ENCODE measurements at regions not wholly inside any gene's neighbourhood (a gene's known extent, or its start where the extent isn't known, plus 50 kb on each side); places are given as distances from the start of the nearest gene placed in this dataset.

DNA sequence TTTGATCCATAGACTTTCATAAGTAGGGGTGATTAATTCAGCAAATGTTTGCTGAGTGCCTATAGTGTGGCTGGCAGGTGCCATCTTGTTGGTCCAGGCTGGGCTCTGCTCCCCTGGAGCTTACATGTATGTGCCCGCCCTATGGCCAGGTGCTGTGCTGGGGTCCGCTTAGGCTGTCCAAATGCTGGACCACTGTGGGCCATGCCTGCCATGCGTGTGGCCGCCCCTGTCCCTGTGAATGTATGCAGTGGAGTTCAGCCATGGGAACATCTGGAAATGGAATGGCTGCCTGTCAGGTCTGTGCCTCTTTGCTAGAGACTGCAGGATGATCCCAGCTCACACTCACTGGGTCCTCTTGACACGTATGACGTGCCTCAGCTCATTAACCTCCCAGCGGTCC, 594.6 kb downstream of the TBC1D22A start:
- Histone ChIP-seq H3F3A (replicated peaks; ENCODE audit: low read depth) (no peaks in the 10 kb centered on the region), H2AFZ (no peak overlapping the region), H4K20me1 (replicated peaks; ENCODE audit: insufficient read depth) (no peaks in the 10 kb centered on the region), H3K4me1 (ENCODE audit: insufficient read depth) (no peaks in the 10 kb centered on the region), H3K27me3 (ENCODE audit: insufficient read depth) (no peaks in the 10 kb centered on the region), H3K4me3 (no peak overlapping the region), H3K9me2 (ENCODE audit: insufficient read depth) (no peaks in the 10 kb centered on the region), H3K36me3 (ENCODE audit: insufficient read depth) (no peaks in the 10 kb centered on the region; the same call in 1 of the 2 replicates), H3K27ac (ENCODE audit: low read depth) (no peak overlapping the region), H3K79me2 (replicated peaks; ENCODE audit: insufficient read depth) (no peaks in the 10 kb centered on the region), H3K4me2 (no peak overlapping the region)
- no peak for TF ChIP-seq STAT1 (IDR thresholded peaks at IDR 0.05; ENCODE audit: unreplicated experiment)
- TF ChIP-seq ZNF331 (CRISPR knock-in tag; IDR thresholded peaks at IDR 0.05; ENCODE audit: low read depth): no peak
- no peak for TF ChIP-seq EZH2 (IDR thresholded peaks at IDR 0.05; ENCODE audit: low read depth, unreplicated experiment)
- TF ChIP-seq, protein P1, sequence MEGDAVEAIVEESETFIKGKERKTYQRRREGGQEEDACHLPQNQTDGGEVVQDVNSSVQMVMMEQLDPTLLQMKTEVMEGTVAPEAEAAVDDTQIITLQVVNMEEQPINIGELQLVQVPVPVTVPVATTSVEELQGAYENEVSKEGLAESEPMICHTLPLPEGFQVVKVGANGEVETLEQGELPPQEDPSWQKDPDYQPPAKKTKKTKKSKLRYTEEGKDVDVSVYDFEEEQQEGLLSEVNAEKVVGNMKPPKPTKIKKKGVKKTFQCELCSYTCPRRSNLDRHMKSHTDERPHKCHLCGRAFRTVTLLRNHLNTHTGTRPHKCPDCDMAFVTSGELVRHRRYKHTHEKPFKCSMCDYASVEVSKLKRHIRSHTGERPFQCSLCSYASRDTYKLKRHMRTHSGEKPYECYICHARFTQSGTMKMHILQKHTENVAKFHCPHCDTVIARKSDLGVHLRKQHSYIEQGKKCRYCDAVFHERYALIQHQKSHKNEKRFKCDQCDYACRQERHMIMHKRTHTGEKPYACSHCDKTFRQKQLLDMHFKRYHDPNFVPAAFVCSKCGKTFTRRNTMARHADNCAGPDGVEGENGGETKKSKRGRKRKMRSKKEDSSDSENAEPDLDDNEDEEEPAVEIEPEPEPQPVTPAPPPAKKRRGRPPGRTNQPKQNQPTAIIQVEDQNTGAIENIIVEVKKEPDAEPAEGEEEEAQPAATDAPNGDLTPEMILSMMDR (conservative IDR thresholded peaks at IDR 0.05; ENCODE audit: low read depth in 2 of 2): no peak
- no peak for TF ChIP-seq POLR2AphosphoS5 (IDR thresholded peaks at IDR 0.05; ENCODE audit: low read depth)
- no peak for TF ChIP-seq JUNB (IDR thresholded peaks at IDR 0.05; ENCODE audit: unreplicated experiment)
- TF ChIP-seq CREB1 (CRISPR knock-in tag; IDR thresholded peaks at IDR 0.05; ENCODE audit: low read depth): no peak
- TF ChIP-seq NANOG (IDR thresholded peaks at IDR 0.05; ENCODE audit: borderline replicate concordance): no peak
- no peak for TF ChIP-seq ZNF114 (CRISPR knock-in tag; IDR thresholded peaks at IDR 0.05)
- TF ChIP-seq, protein P2, sequence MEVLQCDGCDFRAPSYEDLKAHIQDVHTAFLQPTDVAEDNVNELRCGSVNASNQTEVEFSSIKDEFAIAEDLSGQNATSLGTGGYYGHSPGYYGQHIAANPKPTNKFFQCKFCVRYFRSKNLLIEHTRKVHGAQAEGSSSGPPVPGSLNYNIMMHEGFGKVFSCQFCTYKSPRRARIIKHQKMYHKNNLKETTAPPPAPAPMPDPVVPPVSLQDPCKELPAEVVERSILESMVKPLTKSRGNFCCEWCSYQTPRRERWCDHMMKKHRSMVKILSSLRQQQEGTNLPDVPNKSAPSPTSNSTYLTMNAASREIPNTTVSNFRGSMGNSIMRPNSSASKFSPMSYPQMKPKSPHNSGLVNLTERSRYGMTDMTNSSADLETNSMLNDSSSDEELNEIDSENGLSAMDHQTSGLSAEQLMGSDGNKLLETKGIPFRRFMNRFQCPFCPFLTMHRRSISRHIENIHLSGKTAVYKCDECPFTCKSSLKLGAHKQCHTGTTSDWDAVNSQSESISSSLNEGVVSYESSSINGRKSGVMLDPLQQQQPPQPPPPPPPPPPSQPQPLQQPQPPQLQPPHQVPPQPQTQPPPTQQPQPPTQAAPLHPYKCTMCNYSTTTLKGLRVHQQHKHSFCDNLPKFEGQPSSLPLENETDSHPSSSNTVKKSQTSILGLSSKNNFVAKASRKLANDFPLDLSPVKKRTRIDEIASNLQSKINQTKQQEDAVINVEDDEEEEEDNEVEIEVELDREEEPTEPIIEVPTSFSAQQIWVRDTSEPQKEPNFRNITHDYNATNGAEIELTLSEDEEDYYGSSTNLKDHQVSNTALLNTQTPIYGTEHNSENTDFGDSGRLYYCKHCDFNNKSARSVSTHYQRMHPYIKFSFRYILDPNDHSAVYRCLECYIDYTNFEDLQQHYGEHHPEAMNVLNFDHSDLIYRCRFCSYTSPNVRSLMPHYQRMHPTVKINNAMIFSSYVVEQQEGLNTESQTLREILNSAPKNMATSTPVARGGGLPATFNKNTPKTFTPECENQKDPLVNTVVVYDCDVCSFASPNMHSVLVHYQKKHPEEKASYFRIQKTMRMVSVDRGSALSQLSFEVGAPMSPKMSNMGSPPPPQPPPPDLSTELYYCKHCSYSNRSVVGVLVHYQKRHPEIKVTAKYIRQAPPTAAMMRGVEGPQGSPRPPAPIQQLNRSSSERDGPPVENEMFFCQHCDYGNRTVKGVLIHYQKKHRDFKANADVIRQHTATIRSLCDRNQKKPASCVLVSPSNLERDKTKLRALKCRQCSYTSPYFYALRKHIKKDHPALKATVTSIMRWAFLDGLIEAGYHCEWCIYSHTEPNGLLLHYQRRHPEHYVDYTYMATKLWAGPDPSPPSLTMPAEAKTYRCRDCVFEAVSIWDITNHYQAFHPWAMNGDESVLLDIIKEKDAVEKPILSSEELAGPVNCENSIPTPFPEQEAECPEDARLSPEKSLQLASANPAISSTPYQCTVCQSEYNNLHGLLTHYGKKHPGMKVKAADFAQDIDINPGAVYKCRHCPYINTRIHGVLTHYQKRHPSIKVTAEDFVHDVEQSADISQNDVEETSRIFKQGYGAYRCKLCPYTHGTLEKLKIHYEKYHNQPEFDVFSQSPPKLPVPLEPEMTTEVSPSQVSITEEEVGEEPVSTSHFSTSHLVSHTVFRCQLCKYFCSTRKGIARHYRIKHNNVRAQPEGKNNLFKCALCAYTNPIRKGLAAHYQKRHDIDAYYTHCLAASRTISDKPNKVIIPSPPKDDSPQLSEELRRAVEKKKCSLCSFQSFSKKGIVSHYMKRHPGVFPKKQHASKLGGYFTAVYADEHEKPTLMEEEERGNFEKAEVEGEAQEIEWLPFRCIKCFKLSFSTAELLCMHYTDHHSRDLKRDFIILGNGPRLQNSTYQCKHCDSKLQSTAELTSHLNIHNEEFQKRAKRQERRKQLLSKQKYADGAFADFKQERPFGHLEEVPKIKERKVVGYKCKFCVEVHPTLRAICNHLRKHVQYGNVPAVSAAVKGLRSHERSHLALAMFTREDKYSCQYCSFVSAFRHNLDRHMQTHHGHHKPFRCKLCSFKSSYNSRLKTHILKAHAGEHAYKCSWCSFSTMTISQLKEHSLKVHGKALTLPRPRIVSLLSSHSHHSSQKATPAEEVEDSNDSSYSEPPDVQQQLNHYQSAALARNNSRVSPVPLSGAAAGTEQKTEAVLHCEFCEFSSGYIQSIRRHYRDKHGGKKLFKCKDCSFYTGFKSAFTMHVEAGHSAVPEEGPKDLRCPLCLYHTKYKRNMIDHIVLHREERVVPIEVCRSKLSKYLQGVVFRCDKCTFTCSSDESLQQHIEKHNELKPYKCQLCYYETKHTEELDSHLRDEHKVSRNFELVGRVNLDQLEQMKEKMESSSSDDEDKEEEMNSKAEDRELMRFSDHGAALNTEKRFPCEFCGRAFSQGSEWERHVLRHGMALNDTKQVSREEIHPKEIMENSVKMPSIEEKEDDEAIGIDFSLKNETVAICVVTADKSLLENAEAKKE (CRISPR knock-in tag; IDR thresholded peaks at IDR 0.05): no peak
- TF ChIP-seq, protein P3, sequence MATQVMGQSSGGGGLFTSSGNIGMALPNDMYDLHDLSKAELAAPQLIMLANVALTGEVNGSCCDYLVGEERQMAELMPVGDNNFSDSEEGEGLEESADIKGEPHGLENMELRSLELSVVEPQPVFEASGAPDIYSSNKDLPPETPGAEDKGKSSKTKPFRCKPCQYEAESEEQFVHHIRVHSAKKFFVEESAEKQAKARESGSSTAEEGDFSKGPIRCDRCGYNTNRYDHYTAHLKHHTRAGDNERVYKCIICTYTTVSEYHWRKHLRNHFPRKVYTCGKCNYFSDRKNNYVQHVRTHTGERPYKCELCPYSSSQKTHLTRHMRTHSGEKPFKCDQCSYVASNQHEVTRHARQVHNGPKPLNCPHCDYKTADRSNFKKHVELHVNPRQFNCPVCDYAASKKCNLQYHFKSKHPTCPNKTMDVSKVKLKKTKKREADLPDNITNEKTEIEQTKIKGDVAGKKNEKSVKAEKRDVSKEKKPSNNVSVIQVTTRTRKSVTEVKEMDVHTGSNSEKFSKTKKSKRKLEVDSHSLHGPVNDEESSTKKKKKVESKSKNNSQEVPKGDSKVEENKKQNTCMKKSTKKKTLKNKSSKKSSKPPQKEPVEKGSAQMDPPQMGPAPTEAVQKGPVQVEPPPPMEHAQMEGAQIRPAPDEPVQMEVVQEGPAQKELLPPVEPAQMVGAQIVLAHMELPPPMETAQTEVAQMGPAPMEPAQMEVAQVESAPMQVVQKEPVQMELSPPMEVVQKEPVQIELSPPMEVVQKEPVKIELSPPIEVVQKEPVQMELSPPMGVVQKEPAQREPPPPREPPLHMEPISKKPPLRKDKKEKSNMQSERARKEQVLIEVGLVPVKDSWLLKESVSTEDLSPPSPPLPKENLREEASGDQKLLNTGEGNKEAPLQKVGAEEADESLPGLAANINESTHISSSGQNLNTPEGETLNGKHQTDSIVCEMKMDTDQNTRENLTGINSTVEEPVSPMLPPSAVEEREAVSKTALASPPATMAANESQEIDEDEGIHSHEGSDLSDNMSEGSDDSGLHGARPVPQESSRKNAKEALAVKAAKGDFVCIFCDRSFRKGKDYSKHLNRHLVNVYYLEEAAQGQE (IDR thresholded peaks at IDR 0.05; ENCODE audit: unreplicated experiment): no peak
- TF ChIP-seq, protein P4, sequence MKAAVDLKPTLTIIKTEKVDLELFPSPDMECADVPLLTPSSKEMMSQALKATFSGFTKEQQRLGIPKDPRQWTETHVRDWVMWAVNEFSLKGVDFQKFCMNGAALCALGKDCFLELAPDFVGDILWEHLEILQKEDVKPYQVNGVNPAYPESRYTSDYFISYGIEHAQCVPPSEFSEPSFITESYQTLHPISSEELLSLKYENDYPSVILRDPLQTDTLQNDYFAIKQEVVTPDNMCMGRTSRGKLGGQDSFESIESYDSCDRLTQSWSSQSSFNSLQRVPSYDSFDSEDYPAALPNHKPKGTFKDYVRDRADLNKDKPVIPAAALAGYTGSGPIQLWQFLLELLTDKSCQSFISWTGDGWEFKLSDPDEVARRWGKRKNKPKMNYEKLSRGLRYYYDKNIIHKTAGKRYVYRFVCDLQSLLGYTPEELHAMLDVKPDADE (IDR thresholded peaks at IDR 0.05): no peak
- TF ChIP-seq EZH2phosphoT487 (IDR thresholded peaks at IDR 0.05; ENCODE audit: unreplicated experiment): no peak
- Mint-ChIP-seq H3K4me3 (no peak overlapping the region), H3K9me3 (peaks cover 100% of the 10 kb centered on the region), H3K27ac (no peak overlapping the region), H3K36me3 (ENCODE audit: low read depth) (peaks cover 51% of the 10 kb centered on the region), H3K4me1 (no peaks in the 10 kb centered on the region), H3K27me3 (ENCODE audit: insufficient read depth, low read depth, poor library complexity) (no peaks in the 10 kb centered on the region)
- no peak for ATAC-seq
- no peak for DNase-seq (ENCODE audit: low spot score)

Data from GM23338 (cell line).